HT-29 (cell line): ENCODE measurements at regions not wholly inside any gene's neighbourhood (a gene's known extent, or its start where the extent isn't known, plus 50 kb on each side); places are given as distances from the start of the nearest gene placed in this dataset.

Experiments
- DNase-seq: peaks from one replicate; pipeline ENCODE4 v3.0.0-alpha.2; 2015; ENCODE audit warnings: low spot score

DNA sequence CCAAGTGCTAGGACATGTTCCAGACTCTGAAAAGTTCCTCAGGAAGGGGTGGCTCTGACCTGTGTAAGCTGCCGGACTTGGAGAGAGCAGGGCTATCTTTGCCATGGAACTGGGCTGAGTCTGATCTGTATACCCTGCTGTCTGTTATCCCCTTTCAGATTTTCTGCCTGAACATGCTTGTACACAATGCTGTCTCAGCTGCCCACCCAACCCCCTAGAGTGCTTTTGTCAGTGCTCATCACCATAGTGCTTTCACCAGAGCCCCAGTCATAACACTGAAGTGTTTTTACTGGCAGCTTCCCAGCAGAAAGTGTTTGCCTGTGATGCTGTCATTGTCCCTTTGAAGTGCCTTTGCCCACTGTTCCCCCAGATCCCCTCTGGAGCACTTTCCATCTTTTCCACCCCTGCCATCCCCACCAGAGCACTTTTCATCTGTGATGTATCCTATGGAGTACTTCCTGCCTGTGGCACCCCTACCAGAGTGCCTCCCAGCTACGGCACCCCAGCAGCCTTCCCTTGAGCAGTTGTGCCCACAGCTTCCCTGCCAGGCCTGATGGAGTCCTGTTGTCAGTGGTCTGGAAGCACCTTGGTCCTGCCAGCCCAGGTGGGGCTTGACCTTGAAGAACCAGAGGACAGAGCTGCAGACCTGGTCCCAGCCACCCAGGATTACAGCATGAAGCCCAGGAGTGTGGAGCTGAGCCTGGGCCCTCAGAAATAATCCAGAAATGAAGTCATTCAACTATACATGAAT, 397.7 kb downstream of the DIPK2A start:
- DNase-seq: no peak

DNA sequence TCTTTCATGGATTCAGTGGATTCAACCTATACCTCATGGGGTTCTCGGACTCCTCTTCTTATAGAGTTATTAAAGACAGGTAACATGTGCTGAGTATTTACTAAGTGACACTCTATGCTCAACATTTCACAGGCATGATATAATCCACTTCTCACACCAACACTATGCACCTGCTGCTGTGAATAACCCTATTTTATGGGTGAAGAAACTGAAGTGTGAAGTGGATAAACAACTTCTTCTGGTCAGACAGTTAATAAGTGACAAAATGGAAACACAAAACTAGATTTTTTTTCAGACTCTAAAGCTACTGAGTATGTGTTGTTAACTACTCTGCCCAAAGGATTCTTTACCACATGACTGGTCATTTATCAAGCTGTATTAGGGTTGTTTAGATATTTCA, 403.5 kb downstream of the DIPK2A start:
- no peak for DNase-seq

DNA sequence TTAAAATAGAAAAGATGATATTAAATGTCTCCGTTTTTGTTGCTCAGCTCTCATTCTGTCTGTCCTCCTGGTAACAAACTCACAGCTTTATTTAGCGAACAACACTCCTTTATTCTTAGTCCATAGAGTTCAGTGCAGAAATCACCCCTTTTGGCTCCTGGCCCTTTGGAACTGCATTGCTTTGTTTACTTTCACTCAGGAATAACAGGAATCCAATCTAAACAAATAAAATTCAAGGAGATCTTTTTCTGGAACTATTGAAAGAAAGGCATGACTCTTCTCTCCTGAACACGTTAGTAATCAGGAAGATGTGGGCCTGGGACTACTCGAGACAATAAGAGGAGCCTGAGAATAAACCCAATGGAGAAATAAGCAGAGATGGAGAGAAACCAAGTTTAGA, 409.2 kb downstream of the DIPK2A start:
- DNase-seq: no peak

DNA sequence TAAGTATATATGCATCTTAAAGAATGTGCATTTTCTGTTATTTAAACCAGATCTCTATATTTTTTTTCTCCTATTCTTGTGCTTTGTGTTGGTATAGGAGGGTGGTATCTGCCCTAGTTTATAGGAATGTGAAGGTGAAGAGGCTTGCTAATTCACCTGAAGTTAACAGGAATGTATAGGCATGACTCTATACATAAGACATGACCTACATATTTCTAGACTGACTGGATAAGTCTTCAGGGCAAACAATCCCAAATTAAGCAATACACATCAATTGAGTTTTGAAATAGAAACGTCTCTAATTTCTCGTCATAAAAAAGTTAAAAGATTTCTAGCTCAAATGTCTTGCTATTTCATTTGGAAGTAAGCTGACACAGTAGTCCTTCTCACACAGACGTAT, 410.0 kb downstream of the DIPK2A start:
- no peak for DNase-seq

DNA sequence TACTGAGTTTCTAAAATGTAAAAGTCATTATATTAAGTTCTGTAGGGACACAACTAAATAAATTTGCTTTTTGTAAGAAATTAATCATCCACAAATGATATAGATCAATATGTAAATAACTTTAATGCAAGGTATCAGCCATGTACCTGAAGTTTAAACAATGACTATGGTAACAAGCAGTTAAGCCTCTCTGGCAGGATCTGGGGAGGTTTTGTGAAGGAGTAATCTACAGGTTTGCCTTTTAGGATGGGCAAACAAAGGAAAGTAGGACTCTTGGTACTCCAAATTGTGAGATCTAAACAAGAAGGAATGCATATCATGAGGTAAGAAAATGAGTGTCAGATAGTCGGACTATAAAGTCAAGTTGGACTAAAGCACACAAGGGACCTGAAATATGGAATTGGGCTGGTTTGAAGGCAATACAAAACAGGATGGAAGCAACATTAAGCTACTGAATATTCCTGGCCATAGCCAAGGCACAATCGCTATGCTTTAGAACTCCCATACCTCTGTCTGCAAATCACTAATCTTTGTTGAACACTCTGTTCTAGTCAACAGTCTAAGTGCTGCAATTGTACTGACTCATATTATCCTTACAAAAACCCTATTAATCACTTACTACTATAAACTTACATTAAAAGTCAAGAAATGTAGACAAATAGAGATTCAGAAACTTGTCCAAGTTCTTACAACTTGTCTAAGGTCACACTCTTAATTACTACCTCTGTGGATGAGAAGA, 412.8 kb downstream of the DIPK2A start:
- no peak for DNase-seq

DNA sequence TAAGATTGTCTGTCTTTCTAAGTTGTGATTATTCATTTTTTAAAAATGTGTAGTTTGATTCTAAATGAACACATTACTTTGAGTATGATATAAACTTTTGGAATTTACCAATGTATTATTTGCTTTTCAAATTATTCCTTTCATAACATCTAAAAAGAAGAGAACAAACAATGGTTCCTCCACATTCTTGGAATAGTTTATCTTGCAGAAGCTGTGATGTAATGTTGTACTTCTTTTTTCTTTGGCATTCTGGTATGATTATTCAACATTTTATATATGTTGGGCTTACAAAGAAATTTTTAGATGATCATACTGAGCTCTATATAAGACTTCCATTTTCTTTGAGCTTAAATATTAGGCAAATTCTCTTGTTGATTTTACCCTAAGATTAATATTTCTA, 419.2 kb downstream of the DIPK2A start:
- no peak for DNase-seq

DNA sequence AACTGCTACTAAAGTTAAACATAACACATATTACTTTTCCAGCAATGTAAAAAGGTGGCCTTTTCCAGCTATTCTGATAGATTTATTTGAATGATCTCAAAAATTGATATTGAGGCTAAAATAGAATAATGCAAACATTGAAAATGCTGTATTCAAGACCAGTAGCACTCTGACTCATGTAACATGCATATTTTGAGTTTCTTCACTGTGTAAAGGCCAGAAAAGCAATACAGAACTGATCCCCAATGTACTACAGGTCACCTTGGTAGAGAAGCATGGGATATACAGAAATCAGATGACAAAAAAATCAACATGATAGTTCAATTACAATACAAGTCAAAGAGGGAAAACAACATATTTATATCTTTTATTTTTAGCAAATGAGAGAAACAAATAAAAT, 419.6 kb downstream of the DIPK2A start:
- DNase-seq: no peak

DNA sequence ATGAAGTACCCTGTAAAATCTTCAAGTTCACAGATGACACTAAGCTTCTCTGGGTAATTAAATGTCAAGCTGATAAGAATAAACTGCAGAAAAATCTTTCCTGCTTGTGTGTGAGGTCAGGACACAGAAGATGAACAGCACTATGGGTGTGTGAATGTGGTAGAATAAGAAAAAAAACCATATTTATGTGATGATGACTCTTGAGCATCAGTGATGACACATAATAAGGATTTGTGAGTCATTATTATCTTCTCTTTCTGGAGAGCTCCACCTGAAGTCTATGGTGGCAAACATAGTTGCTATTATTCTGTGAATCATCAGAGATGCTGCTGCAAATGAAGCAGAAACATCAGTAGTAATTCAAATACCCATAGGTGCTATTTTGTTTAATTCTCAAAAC, 422.4 kb downstream of the DIPK2A start:
- no peak for DNase-seq

DNA sequence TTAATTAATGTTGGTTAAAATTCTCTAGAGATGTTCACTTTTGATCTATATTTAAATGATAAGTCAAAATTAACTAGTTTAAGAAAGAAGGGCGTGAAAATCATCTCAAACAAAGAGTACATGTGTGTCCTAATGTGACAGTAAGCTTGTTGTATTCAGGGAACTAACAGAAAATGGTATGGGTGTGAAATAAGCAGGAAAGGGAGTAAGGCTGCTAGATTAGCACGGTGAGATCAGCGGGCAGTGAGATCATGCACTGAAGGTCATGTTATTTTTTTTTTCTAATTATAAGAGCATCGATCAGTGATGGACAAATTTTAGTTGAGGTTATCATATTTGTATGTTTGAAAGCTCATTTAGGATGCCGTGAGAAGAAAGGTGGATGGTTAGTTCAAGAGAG, 430.8 kb downstream of the DIPK2A start:
- DNase-seq: no peak

DNA sequence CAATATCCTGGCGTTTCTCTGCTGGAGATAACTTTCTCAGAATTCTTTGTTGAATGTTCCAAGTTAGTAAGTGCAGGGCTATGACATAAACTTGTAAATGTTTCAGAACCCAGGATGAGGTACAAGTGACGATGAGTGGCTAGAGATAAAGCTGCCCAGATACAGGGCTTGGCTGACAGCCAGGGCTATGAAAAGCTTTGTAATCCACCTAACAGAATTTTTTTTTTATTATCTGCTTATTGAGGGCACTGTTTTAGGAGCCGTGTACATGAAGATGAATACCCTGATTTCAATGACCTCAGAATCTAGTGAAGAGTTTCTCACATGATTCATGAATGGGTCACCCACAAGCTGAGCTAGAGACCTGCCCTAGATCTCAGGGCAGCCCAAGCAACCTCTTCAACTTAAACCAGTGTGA, 431.4 kb downstream of the DIPK2A start:
- DNase-seq: no peak

DNA sequence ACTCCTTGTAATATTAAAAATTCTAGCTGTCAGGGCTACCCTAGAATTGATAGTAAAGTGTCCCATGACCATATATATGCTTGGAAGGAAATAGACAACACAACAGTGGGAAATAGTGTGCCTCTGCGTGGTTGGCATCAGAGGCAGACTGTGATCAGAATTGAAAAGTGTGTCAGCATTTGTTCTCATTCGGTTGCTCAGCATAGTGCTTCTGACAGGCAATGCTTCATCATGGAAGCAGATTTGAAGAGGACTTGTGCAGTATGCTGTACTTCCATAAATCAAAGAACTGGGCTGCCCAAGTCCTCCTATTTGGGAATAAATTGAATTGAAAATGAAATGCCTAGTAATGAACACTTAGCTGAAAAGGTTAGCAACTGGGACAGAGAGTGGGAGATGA, 435.7 kb downstream of the DIPK2A start:
- DNase-seq: no peak

DNA sequence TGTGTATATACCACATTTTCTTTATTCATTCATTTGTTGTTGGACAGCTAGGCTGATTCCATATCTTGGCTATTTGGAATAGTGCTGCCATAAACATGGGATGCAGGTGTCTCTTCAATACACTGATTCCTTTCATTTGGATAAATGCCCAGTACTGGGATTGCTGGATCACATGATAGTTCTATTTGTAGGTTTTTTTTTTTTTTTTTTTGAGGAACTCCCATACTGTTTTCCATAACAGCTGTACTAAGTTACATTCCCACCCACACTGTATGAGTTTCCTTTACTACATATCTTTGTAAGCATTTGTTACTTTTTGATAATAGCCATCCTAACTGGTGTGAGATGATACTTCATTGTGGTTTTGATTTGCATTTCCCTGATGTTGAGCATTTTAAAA, 437.7 kb downstream of the DIPK2A start:
- no peak for DNase-seq

DNA sequence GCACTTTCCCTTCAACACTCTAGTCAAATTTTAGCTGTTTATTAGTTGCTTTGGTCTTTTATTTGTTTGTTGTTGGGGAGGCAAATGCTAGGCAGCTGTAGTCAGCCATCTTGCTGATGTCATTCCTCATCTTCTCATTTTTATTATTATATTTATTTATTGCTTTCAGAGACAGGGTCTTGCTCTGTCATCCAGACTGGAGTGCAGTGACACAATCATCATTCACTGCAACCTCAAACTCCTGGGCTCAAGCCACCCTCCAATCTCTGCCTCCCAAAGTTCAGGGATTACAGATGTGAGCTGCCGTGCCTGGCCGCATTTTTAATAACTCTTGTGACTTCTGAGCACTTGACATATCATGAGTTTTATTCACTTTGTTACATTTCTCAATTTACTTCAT, 441.4 kb downstream of the DIPK2A start:
- DNase-seq: no peak

DNA sequence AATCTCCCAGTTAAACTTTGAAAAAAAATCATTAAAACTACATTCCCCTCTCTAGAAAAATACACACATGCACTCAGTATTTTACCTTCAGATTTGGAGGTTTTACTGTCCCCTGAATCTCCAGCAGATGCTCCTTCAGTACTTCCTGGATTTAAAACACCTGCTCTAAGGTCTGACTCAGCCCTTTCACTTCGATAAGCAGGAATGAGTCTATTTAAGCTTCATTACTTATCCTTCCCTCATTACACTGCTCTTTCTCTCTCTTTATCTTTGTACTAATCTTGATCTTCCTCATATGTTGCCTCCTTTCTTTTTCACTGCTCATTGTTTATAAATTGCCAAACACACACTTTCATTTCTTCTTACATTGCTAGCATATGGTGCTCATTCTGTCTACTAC, 443.9 kb downstream of the DIPK2A start:
- no peak for DNase-seq

DNA sequence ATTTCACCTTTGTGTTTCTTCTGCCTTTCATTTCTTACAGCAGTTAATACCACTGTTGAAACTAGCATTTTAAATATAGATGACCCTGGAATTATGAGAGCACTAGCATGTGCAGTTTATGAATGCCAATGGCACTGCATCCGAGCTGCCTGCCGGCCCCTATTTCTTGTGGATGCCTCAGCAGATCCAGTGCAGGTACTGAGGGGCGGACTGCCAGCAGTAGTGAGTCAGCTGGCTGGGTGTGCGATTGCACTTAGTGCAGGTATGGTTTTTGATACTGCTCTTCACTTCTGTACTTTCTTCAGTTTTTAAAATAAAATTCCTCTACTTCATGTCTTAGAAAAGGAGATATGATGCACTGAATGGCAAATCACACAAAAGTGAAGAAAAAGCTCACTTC, 453.0 kb downstream of the DIPK2A start:
- no peak for DNase-seq

DNA sequence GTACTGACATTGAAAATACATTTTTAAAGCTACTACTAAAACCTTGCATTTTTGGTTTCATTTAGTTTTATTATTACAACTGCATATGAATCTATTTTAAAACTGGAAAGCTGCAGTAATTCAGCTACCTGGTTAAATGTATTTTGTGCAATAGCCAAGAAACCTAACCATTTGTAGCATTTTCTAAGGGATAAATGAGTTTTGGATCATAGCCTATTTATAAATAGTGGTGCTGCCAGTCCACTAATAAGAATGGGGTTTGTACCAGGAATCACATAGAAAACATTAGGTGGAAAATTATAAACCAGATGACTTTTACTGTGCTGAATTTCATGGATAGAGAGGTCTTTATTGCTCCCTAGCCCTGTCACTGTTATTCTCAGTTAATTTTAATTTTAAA, 454.7 kb downstream of the DIPK2A start:
- DNase-seq: no peak

DNA sequence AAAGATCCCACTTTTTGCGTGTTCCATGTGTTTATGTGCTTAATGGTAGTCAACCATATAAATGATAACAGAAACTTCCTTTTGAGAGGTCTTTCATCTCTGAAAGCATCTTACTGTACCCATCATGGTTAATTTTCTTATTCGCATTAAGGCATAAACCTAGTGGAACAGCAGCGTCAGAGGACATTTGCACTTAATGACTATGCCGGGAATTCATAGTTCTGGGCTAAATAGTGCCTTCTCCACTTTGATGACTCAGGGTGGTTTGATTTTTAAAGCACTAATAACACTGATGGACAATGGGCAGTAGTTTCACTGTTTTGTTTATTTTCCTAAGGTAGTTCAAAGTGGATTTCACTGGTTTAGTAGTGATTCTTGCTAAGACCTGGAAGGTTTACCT, 455.3 kb downstream of the DIPK2A start:
- DNase-seq: no peak

DNA sequence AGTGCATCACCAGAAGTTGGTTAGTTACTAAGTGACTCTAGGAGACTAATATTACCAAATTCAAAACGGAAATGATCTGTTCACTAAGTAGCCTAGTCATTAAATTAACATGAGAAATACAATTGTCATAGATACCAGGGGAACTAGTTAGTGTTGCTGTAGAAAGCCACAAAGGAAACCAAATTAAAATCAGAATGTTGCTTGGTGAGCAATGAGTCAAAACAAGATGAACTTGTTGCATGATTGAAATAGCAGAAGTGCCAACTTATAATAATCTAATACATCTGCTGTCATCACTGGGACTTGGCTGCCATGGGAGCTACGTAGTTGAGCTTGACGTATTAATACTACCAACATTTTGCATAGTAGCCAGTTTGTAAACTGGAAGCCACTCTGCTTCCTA, 458.1 kb downstream of the DIPK2A start:
- no peak for DNase-seq

DNA sequence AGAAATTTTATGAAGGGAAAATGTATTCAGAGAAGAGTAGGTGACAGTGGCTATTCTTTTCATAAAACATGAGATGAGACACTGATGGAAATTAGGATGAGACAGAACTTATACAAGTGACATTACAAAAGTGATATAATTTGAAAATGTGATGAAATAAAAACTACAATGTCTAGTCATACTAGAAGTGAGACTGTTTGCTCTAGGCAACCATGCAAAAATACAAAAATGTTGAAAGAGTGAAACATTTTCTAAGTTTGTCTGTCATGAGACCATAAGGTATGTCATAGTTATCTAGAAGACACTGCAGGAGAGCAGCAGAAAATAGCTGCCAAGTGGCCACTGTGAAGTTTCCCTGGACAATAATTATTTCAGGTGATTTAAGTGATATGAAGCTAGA, 459.5 kb downstream of the DIPK2A start:
- DNase-seq: no peak

DNA sequence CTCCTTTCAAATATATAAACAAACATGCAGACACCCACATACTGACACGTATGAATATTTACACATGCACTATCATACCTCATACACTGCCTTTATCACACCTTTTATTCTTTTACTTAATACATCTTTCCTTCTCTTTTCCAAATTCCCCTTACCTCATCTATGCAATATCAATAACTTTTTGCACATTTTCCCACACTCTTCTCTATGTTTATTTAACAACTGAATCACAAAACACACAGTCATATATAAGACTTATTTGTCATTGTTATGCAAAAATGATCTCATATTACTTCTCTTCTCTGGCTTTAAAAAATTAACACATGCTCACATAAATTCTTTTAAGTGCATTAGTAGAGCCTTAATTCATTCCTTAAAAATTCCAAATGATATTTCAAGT, 461.4 kb downstream of the DIPK2A start:
- DNase-seq: no peak

DNA sequence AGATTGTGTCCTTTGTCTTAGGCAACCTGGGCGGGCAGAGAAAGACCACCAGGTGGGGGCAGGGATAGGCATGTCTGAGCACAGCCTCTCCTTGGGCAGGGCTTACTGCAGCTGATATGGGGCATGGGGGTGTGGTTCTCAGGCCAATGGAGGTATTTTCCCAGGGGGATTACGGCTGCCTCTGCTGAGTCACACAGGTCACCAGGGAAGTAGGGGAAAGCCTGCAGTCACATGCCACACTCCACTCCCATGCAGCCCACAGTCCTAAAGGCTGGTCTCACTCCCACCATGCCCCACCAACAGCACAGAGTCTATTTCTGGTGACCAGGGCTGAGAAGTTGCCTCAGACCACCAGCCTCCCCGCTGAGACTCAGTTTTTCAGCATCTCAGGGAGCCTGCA, 466.4 kb downstream of the DIPK2A start:
- DNase-seq: no peak

DNA sequence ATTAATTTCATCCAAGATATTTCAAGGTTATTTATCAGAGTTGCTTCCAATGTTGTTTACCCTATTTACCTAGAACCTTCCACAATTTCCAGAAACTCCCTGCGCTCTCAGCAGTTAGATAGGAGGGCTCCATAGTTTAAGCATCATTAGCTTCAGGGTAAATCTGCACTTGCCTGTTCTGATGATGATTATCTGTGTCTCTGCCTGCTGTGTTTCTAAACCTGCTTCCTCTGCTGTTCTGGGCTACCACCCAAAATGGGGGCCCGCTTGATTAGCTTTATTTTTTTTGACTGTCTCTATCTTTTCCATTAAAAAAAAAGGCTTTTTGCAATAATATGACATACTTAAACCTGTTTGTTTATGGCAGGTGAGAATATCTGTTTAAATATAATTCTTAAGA, 472.4 kb downstream of the DIPK2A start:
- no peak for DNase-seq

DNA sequence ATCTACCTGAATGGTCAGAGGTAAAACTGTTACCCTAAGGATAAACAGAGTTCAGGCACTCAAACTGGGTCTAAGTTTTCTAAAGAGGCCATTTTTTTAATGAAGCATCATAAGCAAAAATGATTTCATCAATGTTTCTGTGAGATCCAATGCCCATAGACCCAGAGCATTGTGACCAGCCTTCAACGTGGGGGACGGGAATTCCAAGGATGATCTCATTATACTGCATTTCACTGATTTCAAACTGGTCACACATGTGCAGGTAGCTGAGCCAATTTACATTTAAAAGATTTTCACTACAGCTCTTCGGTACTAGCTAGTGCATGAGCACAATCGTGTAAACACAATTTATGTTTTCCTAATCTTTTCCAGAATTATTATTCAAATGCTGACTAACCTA, 472.9 kb downstream of the DIPK2A start:
- DNase-seq: no peak
